Embryonic facial prominence (tissue), 1 donor: ENCODE measurements at regions not wholly inside any gene's neighbourhood (a gene's known extent, or its start where the extent isn't known, plus 50 kb on each side); places are given as distances from the start of the nearest gene placed in this dataset.
"Not testable (repeated sequence)": the region's sequence is repeated elsewhere in the genome, so short reads cannot be mapped to it uniquely, and the experiment has no call there.

Experiments used
- DNase-seq: peaks from one replicate; pipeline ENCODE4 v3.0.0-alpha.2; 2016; ENCODE audit errors: extremely low spot score

DNA sequence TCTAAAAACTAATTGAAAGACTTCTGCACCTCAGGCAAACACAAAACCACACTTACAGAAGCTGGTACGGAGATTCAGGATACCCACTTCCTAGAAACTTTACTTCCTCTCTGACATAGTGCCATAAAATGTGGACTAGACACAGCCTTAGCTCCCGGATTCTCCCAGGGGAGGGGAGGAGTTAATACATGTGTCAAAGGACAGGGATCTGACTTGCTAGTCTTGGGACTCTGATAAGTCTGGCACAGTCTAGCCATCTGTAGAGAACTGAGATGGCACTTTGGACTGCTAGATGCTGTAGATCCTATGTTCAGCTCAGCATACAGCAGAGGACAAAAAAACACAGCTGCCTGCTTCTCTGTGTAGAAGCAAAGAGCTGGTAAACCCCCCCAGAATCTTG lies 769.8 kb upstream of the MIR17HG start:
- DNase-seq: no peak

- no peak for DNase-seq
Observed at GRCh38 chr13:90585392-90585791, 762.1 kb upstream of the MIR17HG start.

DNA sequence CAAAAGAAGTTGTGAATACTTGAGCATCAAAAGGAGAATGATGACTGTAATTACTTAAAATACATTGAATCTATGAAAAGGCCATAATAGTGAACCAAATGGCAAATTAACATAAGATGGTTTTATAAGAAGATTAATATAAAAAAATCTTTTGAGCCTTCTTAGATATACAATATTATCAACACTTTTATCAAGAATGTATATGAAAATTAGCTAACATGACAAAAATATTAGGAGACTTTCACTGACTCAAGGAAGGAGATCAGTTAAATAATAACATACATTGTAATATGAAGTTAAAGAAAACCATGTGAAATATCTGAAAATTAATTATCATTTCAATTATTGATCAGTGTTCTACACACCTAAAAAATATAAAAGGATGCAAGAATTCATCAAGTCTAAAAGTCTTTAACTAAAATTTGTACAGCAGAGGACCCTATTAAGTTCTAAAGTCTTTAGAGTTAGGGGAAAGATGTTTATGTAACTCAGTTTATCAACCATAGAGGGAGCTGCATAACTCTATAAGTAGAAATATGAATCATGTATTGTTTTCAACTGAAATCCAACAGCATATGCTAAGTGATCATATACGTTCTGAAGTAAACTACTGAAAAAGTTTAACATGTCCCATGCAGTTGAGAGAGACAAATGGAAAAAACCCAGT lies 756.1 kb upstream of the MIR17HG start:
- DNase-seq: no peak

DNA sequence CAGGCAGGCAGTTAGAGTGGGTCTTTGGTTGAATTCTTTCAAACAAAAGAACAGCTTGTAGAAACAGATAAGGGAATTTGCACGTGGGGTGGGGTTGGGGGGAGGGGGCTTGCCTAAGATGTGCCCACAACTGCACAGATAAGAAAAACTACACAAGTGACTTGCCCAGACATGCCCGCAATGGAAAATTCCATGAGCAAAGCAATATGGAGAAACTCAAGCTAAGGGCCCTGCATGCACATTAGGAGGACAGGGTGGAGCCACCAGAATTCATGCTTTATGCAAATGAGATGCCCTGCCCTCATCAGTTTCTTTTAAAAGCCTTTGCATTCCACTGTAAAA lies 755.6 kb upstream of the MIR17HG start:
- DNase-seq: no peak

DNA sequence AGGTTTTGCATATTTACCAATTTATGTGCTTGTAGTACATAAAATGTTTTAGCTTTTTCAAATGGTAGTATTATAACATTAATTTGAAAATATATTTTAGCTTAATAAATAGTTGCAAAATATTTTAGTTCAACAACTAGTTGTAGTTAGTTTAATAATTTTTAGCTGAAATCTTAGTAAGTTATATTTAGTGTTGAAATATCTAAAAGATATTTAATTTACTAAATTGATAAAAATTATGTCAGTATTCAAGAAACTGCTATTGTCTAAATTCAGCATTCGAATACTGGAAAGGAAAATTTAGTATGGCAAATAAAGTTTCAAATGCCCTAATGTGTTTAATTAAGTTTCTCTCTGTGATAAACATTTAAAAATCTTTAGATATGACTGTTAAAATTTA lies 754.5 kb upstream of the MIR17HG start:
- no peak for DNase-seq

GRCh38 chr13:90594681-90595080 lies 752.8 kb upstream of the MIR17HG start:
- no peak for DNase-seq

DNA sequence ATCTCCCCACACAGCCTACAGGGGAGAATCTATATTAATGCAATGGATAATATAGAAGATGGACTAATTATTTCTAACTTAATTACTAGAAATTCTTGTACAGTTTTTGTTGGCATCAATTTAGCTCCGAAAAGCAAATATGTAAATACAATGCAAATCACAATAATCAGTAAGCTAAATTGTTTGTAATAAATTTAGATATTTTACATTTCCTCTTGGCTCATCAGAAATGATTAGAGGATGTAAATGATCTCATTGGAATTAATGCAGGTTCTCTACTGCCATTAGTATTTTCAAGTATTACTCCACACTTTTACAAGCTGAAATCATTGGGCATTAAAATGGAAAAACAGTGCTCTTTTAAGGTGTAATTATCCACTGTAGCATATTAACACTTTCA lies 741.8 kb upstream of the MIR17HG start:
- DNase-seq: no peak

DNA sequence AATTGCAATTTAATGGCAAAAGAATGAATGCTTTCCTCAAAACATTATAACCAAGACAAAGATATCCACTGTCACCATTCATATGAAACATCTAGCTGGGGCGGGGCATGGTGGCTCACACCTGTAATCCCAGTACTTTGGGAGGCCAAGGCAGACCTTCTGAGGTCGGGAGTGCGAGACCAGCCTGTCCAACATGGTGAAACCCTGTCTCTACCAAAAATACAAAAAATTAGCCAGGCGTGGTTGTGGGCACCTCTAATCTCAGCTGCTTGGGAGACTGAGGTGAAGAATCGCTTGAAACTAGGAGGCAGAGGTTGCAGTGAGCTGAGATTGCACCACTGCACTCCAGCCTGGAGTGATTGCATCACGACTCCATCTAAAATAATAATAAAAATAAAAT lies 740.6 kb upstream of the MIR17HG start:
- DNase-seq: not testable (repeated sequence)

GRCh38 chr13:90612391-90612790 lies 735.1 kb upstream of the MIR17HG start:
- no peak for DNase-seq

DNA sequence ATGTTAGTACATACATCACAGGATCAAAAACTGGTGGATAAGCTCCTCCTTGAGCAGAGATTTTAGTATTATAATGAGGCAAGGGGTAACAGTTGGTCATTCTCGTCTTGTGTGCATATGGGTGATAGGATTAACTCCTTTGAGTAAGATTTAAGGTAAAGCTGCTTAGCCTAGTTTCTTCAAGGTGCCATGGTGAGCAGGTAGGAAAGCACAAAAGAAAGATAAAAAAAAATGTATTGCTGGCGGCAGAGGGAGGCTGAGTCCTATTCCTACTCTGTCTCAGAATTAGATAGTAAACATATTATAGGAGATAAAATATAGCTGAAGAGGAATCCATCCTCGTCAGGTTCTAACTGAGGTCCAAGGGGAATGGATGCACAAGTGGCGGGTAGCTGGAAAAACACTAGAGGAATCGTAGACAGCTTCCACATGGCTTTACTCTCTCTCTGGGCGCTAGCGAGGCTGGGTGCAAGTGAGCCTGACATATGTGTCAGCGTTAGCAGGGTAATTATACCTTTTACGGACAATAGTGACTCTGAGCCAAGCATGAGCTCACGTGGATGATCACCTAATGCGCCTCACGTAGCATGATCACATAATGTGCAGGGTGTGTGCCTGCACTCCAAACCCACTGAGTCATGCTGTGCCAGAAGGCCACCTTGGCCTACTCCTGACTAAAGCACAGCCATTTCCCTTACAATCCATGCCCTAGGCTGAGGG lies 734.3 kb upstream of the MIR17HG start:
- no peak for DNase-seq

GRCh38 chr13:90615236-90615635 lies 732.3 kb upstream of the MIR17HG start:
- DNase-seq: no peak

DNA sequence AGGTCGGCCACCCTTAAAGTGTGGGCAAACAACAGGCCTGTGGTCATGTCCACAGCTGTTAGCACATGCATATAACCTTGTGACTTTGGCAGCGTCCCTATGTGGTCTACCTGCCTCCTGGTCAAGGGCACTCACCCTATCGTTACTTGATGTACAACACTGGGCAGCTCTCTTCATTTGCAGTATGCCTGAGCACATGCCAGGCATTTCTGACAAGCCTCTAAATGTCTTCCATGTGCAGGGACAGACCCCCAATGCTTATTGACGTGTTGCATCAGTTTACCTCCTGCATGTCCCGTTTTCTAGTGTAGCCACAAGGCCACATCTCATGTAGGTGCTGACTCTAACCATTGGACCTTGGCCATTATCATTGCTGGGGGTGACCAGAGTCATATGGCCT lies 731.7 kb upstream of the MIR17HG start:
- DNase-seq: no peak

DNA sequence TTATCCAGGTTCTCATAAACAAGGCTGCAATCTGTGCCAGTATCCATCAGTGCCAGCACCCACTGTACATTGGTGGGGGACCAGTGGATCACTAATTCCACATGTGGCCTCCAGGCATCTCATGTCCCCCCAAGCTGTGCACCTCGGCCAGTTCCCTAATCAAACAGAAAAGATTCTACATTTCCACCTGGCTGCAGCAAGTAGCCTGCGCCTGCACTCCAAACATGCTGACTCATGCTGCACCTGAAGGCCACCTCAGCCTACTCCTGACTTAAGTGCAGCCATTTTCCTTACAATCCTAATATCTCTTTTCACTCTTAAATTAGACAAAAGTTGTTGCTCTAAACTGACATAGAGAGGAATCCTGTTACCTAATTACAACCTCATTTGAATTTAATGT lies 729.4 kb upstream of the MIR17HG start:
- DNase-seq: no peak

DNA sequence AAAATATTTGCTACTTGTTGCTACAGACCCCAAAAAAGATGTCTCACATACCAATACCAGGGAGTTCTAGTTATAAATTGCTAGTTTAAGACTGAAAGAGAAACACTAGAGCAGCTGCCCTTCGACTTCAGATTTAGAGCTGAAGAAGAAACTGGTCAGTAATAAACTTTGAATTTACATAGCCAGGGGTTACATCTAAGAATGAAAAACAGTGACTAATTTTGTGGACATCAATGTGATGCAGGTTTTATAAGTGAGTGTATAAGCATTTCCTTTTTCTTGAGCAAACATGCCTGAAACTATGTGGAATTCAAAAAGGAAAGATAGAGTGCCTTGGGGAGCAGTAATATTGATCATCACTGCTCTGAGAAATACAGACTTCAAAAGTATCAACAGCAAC lies 724.9 kb upstream of the MIR17HG start:
- no peak for DNase-seq

DNA sequence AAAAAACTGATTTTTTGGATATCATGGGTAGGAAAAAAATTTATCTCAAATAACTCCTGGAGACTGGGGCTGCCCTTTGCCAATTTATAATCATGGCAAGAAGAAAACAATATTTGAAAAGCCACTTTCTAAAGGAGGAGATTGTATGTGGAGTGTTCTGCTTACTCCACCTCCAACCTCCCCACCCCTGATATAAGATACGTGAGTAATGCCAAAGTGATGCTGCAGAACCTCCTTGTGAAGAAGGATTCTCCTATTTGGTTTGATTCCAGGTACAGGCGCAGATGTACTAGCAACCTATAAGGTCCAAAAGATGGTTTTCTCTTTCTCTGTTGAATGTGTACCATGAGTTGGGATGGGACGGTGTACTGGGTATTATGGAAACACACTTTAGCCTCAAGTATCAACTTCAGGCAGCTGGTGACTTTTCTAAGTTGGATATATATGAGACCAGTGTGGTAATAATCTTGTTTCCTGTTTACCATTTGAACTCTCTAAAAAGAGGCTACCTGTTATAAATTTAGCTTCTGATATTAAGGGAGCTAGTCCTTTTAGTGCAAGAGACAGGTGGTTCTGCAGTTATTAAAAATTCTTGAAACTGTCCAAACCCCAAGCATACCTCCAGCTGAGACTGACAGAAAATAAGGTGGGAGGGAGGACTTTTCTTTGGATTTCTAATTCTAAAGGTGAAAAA lies 724.0 kb upstream of the MIR17HG start:
- no peak for DNase-seq

DNA sequence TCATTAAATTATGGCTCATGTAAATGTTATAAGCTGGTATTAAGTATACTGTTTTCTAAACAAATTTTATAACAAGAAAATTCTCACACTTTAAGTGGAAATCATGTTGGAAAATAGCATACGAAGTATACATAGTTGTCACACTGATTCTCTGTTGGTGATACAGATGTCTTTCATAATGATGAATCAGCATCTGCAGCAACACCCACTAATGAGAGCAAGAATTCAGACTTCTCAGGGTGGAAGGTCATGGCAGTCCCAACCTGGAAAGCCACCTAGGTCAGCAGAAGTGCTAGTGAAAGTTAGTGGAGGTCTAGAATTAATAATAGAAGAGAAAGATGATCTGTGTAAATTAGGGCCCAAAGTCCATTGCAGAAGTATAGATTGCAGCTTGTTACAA lies 719.7 kb upstream of the MIR17HG start:
- no peak for DNase-seq

GRCh38 chr13:90628471-90628870 lies 719.0 kb upstream of the MIR17HG start:
- DNase-seq: no peak

- no peak for DNase-seq
Observed at GRCh38 chr13:90630716-90631115, 716.8 kb upstream of the MIR17HG start.

DNA sequence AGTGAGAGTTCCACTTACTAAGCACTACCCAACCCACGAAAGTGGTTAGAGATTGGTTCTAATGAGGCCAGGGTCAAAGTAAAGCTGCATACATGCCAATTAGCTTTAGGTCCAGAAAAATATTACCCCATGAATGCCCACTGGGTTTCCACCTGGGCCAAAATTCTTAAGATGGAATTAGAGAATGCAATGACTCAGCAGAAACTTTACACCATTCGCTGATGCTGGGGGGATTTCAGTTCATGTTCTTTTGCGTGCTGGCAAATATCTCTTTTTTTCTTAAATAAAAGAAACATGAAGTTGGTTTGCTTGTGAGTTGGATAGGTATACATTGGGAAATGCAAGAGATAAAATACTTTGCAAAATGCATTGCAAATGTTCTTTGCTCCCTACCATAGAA lies 715.3 kb upstream of the MIR17HG start:
- no peak for DNase-seq

DNA sequence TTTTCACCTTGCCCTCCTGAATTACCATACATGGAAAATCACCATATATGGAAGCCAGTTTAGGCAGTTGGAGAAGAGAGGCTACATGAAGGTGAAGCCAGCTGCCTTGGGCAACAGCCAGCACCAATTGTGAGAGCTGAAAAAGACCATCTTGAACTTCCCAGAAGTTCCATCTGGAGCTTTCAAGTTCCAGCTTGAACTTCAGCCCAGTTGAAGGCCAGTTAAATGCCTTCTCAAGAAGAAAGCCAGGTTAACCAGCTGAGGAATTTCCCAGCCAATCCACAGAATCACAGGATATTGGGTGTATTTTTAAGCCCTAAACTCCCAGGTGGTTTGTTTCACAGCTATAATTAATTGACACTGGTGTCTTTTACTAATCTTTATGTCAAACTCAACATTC lies 713.6 kb upstream of the MIR17HG start:
- no peak for DNase-seq

GRCh38 chr13:90640976-90641375 lies 706.5 kb upstream of the MIR17HG start:
- no peak for DNase-seq

GRCh38 chr13:90641884-90642283 lies 705.6 kb upstream of the MIR17HG start:
- no peak for DNase-seq

- DNase-seq: no peak
Observed at GRCh38 chr13:90645582-90645981, 701.9 kb upstream of the MIR17HG start.
